ENCODE measurements at regions not wholly inside any gene's neighbourhood (a gene's known extent, or its start where the extent isn't known, plus 50 kb on each side); places are given as distances from the start of the nearest gene placed in this dataset.

DNA sequence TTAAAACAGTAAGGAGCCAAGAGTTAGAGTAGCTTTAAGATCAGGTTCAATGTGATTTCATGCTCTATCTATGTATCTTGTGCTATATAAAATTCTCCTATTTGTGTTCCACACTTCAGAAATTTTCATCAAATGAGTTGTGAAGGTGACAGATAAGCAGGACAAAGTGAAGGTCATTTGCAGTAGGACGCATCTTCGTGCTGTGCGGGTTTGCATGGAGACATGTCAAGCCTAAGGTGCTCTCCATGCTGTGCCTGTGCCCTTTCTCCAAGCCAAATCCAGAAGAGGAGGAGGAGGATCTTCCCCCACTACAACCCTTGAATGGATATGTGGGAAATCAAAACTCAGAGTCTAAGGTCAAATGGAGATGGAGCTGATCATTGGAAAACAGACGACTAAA is 147.3 kb upstream of the NEDD9 start:
- no peak overlapping the region for H3K9ac ChIP-seq (ENCODE audit: low read length)
- no peaks in the 10 kb centered on the region for H3K27me3 ChIP-seq (ENCODE audit: insufficient read depth, low read length)
- H3K14ac ChIP-seq (ENCODE audit: low read length): no peak overlapping the region
- peaks cover 0 to 4% of the 10 kb centered on the region in 2 experiments for H3K4me1 ChIP-seq (ENCODE audit: control insufficient read depth in 1 of 2, insufficient read depth in 2 of 2, low read length in 2 of 2)
- no peak overlapping the region for H2AK5ac ChIP-seq (ENCODE audit: low read length)
- H3K23ac ChIP-seq (ENCODE audit: low read length): no peak overlapping the region
- no peak overlapping the region for H4K12ac ChIP-seq (ENCODE audit: low read depth, low read length)
- WGBS (ENCODE audit: extremely low coverage, insufficient coverage, insufficient read length): no CpG with 5 or more reads among the region's 4 CpGs
- H3K4ac ChIP-seq (ENCODE audit: low read depth, low read length): no peak overlapping the region
- no peak overlapping the region for H3K27ac ChIP-seq (ENCODE audit: low read depth, low read length)
- H3K4me2 ChIP-seq (ENCODE audit: low read length): no peak overlapping the region
- H2AFZ ChIP-seq (ENCODE audit: insufficient read depth, low read length, poor library complexity): no peak overlapping the region
- H2BK5ac ChIP-seq (ENCODE audit: low read depth, low read length, poor library complexity): no peak overlapping the region
- no peak overlapping the region for H3K18ac ChIP-seq (ENCODE audit: low read length)
- no peak overlapping the region for H3K4me3 ChIP-seq (ENCODE audit: low read depth, low read length)
- H3K79me2 ChIP-seq (ENCODE audit: control insufficient read depth, insufficient read depth, low read length, poor library complexity): no peaks in the 10 kb centered on the region
- no peaks in the 10 kb centered on the region for H3K36me3 ChIP-seq (ENCODE audit: control insufficient read depth in 1 of 2, insufficient read depth in 2 of 2, low read length in 2 of 2)
- H3K9me3 ChIP-seq (ENCODE audit: insufficient read depth, low read depth, low read length): peaks cover 4% of the 10 kb centered on the region
- H2BK120ac ChIP-seq (ENCODE audit: insufficient read depth, low read length, poor library complexity): no peak overlapping the region
- H3K79me1 ChIP-seq (ENCODE audit: low read length): peaks cover 3% of the 10 kb centered on the region
- no peak for DNase-seq
- H2BK12ac ChIP-seq (ENCODE audit: low read length): no peak overlapping the region
- H4K8ac ChIP-seq (ENCODE audit: low read depth, low read length): no peak overlapping the region
- no peak overlapping the region for H4K91ac ChIP-seq (ENCODE audit: low read depth, low read length)

DNA sequence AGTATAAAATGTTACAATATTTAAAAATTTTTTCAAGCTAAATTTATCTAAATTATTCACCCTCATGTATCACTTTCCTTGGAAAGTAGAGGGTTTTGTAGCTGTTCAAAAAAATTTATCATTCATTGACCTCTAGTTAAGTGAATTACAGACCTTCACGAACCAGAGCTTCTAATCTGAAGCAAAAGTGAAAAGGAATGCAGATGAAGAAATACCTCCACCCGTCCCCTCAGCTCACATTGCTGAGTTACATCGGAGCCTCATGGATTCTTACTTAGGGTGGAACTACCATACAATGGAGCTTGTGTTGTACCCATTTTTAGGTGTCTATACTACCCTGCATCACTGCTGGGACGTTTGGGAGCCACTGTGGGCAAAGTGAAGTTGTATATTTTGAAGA is 146.2 kb upstream of the NEDD9 start:
- Histone ChIP-seq H3K27ac (ENCODE audit: low read depth, low read length) (no peak overlapping the region), H3K18ac (ENCODE audit: low read length) (no peak overlapping the region), H4K8ac (ENCODE audit: low read depth, low read length) (no peak overlapping the region), H3K79me1 (ENCODE audit: low read length) (peaks cover 4% of the 10 kb centered on the region), H2AFZ (ENCODE audit: insufficient read depth, low read length, poor library complexity) (no peak overlapping the region), H4K12ac (ENCODE audit: low read depth, low read length) (no peak overlapping the region), H3K9me3 (ENCODE audit: insufficient read depth, low read depth, low read length) (peaks cover 4% of the 10 kb centered on the region), H3K36me3 (ENCODE audit: control insufficient read depth in 1 of 2, insufficient read depth in 2 of 2, low read length in 2 of 2) (no peaks in the 10 kb centered on the region), H3K79me2 (ENCODE audit: control insufficient read depth, insufficient read depth, low read length, poor library complexity) (no peaks in the 10 kb centered on the region), H2BK12ac (ENCODE audit: low read length) (no peak overlapping the region), H2BK120ac (ENCODE audit: insufficient read depth, low read length, poor library complexity) (no peak overlapping the region), H3K14ac (ENCODE audit: low read length) (no peak overlapping the region), H4K91ac (ENCODE audit: low read depth, low read length) (no peak overlapping the region), H3K23ac (ENCODE audit: low read length) (no peak overlapping the region), H3K27me3 (ENCODE audit: insufficient read depth, low read length) (no peaks in the 10 kb centered on the region), H2AK5ac (ENCODE audit: low read length) (no peak overlapping the region), H3K4me3 (ENCODE audit: low read depth, low read length) (no peak overlapping the region), H3K4ac (ENCODE audit: low read depth, low read length) (no peak overlapping the region), H3K4me1 (ENCODE audit: control insufficient read depth in 1 of 2, insufficient read depth in 2 of 2, low read length in 2 of 2) (no peaks in the 10 kb centered on the region), H3K4me2 (ENCODE audit: low read length) (no peak overlapping the region), H3K9ac (ENCODE audit: low read length) (no peak overlapping the region), H2BK5ac (ENCODE audit: low read depth, low read length, poor library complexity) (no peak overlapping the region)
- WGBS (ENCODE audit: extremely low coverage, insufficient coverage, insufficient read length): no CpG with 5 or more reads among the region's 4 CpGs
- peak in 1 of 2 donors; percentile 55 for DNase-seq

DNA sequence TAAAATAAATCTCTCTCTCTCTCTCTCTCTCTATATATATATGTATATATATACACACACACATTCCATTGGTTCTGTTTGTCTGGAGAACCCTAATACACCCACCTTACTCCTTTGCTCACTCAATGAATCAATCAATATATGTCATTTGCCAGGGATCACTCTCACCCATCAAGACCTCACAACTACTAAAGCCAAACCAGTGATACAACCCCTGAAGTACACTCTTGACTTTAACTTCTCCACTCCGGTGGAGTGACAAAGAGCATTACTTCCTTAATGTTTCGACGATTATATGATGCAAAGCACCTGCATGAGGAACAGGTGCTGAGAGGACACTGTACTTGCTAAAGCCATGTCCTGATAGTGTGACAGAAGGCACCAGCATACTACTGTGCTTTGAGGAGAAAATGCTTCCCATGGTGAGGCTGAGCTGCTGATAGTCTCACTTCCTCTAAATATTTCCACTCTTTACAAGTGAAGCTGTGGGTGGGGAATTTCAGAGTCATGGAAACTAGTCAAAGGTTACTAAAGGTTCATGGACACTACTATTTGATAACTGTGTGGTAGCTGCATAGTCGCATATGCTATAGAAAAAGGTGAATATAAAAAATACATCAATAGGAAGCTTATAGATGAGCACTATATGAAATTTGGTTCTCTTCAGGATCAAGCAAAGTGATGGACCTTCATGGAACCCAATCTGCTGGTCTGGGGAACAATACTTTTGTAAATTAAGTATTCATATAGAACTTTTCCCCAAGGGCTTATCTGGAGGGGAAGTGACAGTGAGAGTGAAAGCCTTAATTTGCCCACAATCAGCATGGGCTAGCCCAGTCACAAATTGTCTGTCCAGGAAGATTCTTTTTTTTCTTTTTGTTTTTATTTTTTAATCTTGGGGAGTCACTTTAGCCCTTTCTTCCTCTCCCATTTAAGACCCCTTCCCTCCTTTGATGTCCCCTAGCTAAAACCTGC is 141.9 kb upstream of the NEDD9 start:
- Histone ChIP-seq H3K18ac (ENCODE audit: low read length) (no peak overlapping the region), H3K36me3 (ENCODE audit: control insufficient read depth in 1 of 2, insufficient read depth in 2 of 2, low read length in 2 of 2) (no peaks in the 10 kb centered on the region), H3K4me1 (ENCODE audit: control insufficient read depth in 1 of 2, insufficient read depth in 2 of 2, low read length in 2 of 2) (no peaks in the 10 kb centered on the region), H2AK5ac (ENCODE audit: low read length) (no peak overlapping the region), H4K8ac (ENCODE audit: low read depth, low read length) (no peak overlapping the region), H3K9me3 (ENCODE audit: insufficient read depth, low read depth, low read length) (peaks cover 5% of the 10 kb centered on the region), H4K91ac (ENCODE audit: low read depth, low read length) (no peak overlapping the region), H2AFZ (ENCODE audit: insufficient read depth, low read length, poor library complexity) (no peak overlapping the region), H3K14ac (ENCODE audit: low read length) (no peak overlapping the region), H2BK120ac (ENCODE audit: insufficient read depth, low read length, poor library complexity) (no peak overlapping the region), H3K4ac (ENCODE audit: low read depth, low read length) (no peak overlapping the region), H2BK5ac (ENCODE audit: low read depth, low read length, poor library complexity) (no peak overlapping the region), H4K12ac (ENCODE audit: low read depth, low read length) (no peak overlapping the region), H3K79me2 (ENCODE audit: control insufficient read depth, insufficient read depth, low read length, poor library complexity) (no peaks in the 10 kb centered on the region), H3K79me1 (ENCODE audit: low read length) (peaks cover 4% of the 10 kb centered on the region), H3K27me3 (ENCODE audit: insufficient read depth, low read length) (no peaks in the 10 kb centered on the region), H3K9ac (ENCODE audit: low read length) (no peak overlapping the region), H2BK12ac (ENCODE audit: low read length) (no peak overlapping the region), H3K4me2 (ENCODE audit: low read length) (no peak overlapping the region), H3K27ac (ENCODE audit: low read depth, low read length) (no peak overlapping the region), H3K4me3 (ENCODE audit: low read depth, low read length) (no peak overlapping the region), H3K23ac (ENCODE audit: low read length) (no peak overlapping the region)
- no CpG with 5 or more reads among the region's 4 CpGs for WGBS (ENCODE audit: extremely low coverage, insufficient coverage, insufficient read length)
- peak in 1 of 2 donors; percentile 46 for DNase-seq

- no peak for DNase-seq
- H3K27me3 ChIP-seq (ENCODE audit: insufficient read depth, low read length): no peaks in the 10 kb centered on the region
- H3K9me3 ChIP-seq (ENCODE audit: insufficient read depth, low read depth, low read length): peaks cover 5% of the 10 kb centered on the region
- H2AFZ ChIP-seq (ENCODE audit: insufficient read depth, low read length, poor library complexity): no peak overlapping the region
- H3K4ac ChIP-seq (ENCODE audit: low read depth, low read length): no peak overlapping the region
- H2BK12ac ChIP-seq (ENCODE audit: low read length): no peak overlapping the region
- H3K79me1 ChIP-seq (ENCODE audit: low read length): peaks cover 1% of the 10 kb centered on the region
- no CpG with 5 or more reads among the region's 1 CpG for WGBS (ENCODE audit: extremely low coverage, insufficient coverage, insufficient read length)
- no peak overlapping the region for H3K9ac ChIP-seq (ENCODE audit: low read length)
- H3K4me3 ChIP-seq (ENCODE audit: low read depth, low read length): no peak overlapping the region
- H4K91ac ChIP-seq (ENCODE audit: low read depth, low read length): no peak overlapping the region
- no peak overlapping the region for H4K8ac ChIP-seq (ENCODE audit: low read depth, low read length)
- H2BK5ac ChIP-seq (ENCODE audit: low read depth, low read length, poor library complexity): no peak overlapping the region
- no peak overlapping the region for H2BK120ac ChIP-seq (ENCODE audit: insufficient read depth, low read length, poor library complexity)
- H3K27ac ChIP-seq (ENCODE audit: low read depth, low read length): no peak overlapping the region
- H3K18ac ChIP-seq (ENCODE audit: low read length): no peak overlapping the region
- H2AK5ac ChIP-seq (ENCODE audit: low read length): no peak overlapping the region
- no peaks in the 10 kb centered on the region for H3K79me2 ChIP-seq (ENCODE audit: control insufficient read depth, insufficient read depth, low read length, poor library complexity)
- H3K23ac ChIP-seq (ENCODE audit: low read length): no peak overlapping the region
- H3K36me3 ChIP-seq (ENCODE audit: control insufficient read depth in 1 of 2, insufficient read depth in 2 of 2, low read length in 2 of 2): no peaks in the 10 kb centered on the region
- H3K4me2 ChIP-seq (ENCODE audit: low read length): no peak overlapping the region
- no peak overlapping the region for H3K14ac ChIP-seq (ENCODE audit: low read length)
- H3K4me1 ChIP-seq (ENCODE audit: control insufficient read depth in 1 of 2, insufficient read depth in 2 of 2, low read length in 2 of 2): no peaks in the 10 kb centered on the region
- H4K12ac ChIP-seq (ENCODE audit: low read depth, low read length): no peak overlapping the region
These were observed 140.7 kb upstream of the NEDD9 start for GRCh38 chr6:11373208-11373607.
